ENCODE measurements at regions not wholly inside any gene's neighbourhood (a gene's known extent, or its start where the extent isn't known, plus 50 kb on each side); places are given as distances from the start of the nearest gene placed in this dataset.
"Not testable (repeated sequence)": the region's sequence is repeated elsewhere in the genome, so short reads cannot be mapped to it uniquely, and the experiment has no call there.

DNA sequence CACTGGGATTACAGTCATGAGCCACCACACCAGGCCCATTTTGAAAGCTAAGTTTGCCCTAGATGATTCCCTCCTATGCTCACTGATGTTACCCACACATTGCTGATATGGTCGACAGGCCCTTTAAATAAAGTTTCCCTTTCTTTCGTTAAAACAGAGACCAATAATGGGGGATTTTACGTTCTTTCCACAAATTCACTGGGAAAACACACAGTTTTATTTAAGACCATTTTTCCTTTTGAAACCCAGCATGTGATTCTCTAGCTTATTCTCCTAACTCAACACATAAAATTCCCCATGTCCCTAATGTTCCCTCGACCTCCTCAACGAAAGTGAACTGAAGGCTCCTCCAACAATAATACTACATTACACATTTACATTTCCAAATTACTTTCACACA lies 223.2 kb downstream of the ANAPC1 start:
- no peak for DNase-seq

DNA sequence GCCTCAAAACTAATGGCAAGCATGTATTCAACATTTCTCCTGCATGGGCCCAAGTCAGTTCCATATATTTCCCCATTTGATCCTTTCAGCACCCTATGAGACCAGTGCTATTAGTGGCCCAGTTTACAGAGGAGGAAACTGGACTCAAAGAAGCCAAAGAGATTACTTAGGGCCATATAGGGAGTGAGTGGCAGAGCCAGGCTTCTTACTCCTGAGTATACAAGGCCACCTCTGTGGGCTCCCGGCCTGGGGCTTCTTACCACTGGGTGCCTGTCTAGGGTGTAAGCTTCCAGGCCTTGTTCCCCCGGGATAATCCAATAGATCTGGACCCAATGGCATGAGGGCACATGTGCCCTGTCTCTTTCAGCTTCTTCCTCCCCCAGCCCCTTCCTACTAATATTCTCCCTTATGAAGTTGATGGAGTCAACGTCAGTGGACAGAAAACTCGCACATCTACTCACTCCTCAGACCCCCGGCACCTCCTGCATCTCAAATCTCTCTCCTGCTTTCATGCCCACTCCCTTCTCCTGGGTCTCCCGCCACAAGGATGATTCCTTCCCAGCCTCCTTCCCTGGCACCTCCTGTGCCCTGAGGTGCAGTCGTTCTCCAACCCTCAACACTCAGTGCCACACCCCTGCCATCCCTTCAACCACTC lies 222.6 kb downstream of the ANAPC1 start:
- DNase-seq: no peak

DNA sequence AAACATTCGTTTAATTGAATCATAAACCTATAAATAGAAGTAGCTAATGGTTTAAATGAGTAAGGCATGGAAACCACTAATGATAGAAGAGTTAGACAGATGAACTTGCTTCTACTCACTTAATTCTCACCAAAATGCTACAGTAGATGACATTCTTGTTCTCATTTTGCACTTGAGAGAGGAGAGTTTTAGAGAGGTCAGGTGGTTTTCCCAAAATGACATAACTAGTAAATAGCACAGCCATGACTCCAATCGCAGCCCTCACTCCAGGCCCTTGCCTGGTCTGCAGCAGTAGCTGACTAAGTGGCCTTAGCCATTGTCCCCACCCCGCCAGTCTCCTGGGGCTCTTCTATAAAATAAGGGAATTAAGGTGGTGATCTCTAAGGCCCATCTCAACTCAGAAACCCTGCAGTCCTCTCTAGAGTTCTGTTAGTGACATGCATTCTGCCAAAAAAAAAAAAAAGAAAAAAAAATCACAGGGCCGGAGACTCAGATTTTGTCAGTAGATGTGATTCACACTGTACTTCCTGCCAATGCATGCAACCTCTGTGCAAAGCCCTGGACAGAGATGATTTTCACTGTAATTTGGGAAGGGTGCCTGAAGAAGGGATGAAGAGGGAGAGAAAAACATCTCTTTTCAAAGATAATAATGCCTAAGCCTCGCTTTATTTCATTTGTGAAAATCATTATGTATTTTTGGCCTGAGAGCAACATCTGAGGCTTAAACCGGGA lies 221.8 kb downstream of the ANAPC1 start:
- DNase-seq: no peak

DNA sequence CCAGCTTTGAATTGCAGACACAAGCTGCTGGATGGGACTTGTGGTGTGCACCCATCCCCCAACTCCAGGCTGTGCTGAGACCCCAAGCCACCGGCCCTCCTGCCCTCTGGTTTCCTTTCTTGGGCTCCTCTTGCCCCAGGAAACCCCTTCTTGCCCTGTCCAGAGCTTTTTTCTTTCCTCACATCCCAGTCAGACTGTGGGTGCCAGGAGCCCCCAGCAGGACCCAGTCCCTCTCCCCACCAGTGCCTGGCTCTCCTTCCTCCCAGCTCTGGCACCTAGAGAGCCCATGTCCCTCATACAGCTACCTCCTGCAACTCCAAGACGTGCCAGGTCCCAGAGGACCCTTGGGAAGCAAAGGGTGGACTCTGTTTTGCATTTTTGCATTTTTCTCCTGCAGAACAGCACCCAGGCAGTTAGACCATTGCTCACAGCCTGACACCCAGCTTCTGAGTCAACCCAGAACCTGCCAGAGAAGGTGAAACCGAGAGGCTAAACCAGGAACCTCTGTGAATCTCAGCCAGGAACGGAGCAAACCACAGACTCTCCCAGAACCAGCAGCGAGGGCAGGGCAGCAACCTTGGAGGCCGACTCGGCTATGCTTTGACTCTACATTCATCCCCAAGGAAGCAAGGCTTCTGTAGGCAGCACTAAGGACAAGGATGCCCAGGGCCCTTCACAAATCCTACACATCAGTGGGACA lies 221.1 kb downstream of the ANAPC1 start:
- DNase-seq: no peak

DNA sequence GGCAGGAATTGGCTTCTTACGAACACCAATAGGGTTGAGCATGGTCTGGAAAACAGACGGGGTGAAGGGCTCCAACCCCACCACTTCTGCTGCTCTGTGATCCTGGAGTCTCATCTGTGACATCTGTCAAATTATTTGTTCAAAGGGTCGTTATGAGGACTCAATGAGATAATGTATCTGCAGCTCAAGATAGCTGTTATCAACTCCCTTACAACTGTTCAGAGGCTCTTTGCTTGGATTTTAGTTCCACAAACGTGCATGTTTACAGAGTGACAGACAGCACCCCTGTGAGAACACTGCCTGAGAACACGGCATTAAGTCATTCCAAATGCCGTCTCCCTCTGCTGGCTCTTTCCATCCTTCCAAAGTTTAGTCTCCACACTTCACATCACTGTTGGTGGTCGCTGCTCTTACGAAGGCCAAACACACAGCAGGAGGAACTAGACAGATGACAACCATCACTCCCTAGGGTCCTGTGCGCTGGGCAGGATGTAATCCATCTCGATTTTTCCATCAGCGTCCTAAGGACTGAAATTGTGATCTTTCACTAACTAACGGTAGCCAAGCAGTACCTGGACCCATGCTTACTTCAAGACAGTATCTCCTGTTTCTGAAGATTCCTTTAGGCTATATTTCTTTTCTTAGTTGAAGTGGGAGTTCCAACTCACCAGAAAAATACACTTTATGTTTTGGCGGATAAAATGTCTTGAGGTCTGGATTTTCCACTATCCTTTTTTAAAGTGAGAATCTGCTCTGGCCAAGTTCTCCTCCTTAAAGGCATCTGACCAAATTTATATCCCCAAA lies 220.3 kb downstream of the ANAPC1 start:
- peak in 1 of 2 experiments; percentile 69 for DNase-seq

DNA sequence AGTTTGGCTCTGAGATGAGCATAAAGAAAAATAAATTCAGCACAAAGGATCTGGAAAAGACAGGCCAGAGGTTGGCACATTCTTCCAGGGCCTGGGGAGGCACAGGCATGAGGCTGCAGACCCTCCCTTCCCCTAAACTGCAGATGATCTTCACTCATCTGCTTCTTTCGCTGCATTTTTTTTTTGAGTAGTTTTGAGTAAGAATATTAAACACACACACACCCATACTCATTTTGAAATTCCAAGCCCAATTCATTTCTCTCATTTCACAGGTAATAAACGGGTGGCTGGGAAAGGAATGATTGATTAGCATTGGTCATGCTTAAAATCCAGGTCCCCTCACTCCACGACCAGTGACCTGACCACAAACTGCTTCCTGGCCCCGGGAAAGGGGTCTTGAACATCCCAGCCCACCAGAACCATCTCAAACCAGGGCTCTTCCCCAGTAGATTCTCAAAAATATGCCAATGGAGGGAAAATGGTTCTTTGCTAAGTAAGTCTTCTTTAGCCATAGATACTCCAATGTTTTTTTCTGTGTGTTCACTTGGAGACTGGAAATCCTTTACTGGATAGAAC lies 219.6 kb downstream of the ANAPC1 start:
- no peak for DNase-seq

DNA sequence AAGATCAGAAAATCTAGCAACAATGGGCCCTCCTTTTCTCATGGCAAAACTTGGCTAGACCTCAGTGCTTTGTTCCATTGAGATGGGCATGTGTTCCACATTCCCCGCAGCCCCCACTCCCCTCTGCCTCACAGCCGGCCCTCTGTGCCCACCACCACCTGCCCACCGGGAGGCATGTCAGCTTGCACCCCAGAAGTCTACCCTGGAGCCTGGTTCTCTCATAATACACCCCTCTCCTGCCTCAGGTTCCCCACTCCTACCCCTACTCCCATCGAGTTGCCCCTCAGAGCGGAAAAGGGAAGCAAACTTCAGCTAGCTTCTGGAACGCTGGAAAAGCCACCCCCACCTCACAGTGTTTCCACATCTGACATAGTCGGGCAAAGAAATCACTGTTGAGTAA lies 219.0 kb downstream of the ANAPC1 start:
- DNase-seq: no peak

DNA sequence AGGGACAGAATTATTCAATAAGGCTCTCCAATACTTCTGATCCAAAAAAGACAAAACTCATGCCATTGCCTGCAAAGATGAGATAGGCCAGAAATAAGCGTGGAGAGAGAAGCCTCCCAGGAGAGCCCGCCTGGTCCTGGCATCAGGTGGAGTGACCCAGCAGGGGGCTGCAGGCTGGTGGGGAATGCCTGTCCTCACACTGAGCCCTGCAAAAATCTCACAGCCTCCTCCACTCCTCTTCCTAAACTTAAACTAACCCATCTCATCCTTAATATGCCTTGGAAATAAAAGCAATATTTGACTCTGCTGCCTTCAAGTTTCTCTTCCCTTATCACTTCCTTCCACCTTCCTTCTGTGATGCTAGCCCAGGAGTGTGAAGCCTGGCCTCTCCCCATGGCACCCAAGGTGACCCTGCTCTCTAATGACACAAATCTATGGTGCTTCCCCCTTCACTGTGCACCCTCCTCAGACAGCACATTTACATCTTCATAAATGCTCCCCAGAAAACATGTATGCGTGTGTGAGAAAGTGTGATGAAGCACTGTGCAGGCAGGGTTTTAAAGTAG lies 218.4 kb downstream of the ANAPC1 start:
- no peak for DNase-seq

DNA sequence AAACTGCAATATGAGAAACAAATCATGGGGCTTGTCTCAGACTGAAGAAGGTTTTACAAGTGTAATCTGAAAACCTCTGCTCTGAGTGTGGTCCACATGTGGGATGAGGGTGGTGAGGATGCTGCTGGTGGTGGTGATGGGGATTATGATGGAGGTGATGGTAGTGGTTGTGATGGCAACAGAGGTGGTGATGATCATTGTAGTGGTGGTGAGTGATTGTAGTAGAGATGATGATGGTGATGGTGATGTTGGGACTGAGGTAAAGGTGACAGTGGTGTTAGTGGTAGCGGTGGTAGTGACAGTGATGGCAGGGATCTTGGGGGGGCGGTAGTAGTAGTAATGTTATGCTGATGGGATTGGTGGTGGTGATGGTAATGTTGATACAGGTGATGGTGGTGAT lies 217.8 kb downstream of the ANAPC1 start:
- DNase-seq: no peak

DNA sequence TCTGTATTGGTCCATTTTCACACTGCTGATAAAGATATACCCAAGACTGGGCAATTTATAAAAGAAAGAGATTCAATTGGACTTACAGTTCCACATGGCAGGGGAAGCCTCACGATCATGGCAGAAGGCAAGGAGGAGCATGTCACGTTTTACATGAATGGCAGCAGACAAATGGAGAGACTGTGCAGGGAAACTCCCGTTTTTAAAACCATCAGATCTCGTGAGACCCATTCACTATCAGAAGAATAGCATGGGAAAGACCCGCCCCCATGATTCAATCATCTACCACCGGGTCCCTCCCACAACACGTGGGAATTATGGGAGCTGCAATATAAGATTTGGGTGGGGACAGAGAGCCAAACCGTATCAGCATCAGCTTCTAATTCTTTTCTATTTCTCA lies 217.0 kb downstream of the ANAPC1 start:
- DNase-seq: no peak

DNA sequence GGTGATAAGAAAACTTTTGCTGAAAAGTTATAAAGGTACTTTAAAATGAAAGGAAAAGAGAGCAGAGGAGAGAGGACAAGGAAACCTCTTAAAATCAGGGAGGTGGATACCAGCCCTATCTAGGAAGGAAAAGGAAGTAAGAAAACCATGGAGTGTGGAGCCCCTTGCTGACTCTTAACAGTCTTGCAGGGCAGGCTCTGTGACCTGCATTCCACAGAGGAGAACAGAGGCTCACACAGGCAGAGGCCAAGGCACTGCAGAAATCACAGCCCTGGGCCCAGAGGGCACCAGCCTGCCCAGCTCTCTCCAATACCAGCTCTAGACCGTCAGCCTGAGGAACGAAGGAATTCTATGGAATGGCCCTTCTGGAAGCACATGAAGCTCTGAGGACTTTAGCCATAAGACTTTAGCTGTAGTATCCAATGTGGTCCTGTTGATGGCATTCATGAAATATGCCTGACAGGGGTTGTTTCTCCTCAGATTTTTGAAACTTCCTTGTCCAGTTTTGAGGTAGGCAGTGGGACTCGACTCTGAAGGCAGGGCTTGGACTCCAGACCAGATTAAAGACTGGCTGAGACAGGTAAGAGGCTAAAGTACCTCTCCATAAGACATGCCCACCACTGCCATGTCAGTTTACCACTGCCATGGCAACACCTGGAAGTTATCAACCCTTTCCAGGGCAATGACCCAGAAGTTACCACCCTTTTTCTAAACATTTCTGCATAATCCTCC lies 216.3 kb downstream of the ANAPC1 start:
- DNase-seq: no peak

DNA sequence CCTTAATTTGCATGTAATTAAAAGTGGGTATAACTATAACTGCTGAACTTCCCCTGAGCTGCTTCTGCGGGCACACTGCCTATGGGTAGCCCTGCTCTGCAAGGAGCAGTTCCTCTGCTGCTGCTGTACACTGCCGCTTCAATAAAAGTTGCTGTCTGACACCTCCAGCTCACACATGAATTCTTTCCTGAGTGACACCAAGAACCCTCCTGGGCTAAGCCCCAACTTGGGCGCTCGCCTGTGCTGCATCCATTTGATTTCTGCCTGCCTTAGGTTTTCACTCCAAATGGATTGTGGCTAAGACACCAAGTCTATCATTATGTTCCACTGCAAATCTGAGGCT lies 215.7 kb downstream of the ANAPC1 start:
- no peak for DNase-seq

DNA sequence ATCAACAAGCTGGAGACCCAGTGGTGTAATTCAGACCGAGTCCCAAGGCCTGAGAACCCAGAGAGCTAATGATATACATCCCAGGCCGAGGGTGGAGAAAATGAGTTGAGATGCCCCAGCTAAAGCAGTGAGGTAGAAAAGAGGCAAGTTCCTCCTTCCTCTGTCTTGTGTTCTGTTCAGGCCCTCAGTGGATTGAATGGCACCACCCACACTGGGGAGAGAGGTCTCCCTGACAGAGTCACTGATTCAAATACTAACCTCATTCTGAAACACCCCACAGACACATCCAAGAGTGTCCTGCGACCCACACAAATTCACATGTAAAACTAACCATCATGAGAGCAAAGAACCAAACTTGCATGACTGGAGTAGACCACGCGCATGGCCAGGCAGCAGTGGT lies 215.3 kb downstream of the ANAPC1 start:
- no peak for DNase-seq

DNA sequence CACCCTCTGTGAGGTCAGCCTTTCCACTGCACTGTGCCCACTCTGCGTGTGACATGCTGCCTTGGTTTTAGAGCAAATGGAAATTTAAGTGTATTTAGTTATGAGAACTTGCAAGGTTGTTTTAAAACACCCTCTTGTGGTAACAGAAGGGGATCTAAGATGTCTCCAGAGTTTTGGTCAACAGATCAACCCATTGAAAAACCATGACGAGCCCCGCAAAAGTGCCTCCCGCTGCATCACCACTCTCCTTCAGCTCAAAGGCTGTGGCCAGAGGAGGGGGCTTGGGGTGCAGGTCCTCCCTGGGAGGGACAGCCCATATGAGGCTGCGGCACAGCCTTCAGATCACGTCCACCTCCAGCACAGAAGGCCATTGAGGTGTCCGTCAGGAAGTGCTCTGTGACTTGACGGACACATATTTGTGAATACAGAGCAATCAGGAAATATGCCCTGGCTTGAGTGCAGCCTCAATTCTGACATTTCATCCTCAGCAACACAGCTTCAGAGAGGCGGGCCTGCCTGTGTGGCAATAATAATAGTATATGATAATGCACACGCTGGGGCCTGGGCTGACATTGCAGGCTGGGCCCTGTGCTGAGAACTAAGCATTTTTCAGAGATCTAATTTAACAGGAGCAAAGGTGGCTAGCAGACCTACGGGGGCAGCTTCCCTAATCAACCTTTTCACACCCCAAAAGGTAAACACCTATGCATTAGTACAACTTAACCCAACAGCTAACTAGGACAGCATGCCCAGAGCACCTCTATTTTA lies 213.9 kb downstream of the ANAPC1 start:
- DNase-seq: no peak

DNA sequence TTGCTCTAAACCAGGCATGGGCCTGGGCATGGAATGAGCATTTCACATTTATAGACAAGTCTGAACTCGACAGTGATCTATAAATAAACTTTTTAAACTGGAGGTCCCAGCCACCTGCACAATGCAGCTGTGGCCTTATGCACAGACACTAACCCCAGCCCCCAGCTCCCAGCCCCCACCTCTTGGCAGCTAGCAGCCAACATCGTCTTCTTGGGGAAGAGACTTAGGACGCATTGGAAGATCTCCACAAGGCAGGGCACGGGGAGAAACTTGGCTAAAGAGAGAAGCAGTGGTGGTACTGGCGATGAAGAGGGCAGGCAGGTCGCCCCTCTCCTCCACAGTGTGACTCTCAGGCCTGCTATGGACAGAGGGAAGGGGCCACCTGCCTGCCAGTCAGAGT lies 213.2 kb downstream of the ANAPC1 start:
- DNase-seq: no peak

DNA sequence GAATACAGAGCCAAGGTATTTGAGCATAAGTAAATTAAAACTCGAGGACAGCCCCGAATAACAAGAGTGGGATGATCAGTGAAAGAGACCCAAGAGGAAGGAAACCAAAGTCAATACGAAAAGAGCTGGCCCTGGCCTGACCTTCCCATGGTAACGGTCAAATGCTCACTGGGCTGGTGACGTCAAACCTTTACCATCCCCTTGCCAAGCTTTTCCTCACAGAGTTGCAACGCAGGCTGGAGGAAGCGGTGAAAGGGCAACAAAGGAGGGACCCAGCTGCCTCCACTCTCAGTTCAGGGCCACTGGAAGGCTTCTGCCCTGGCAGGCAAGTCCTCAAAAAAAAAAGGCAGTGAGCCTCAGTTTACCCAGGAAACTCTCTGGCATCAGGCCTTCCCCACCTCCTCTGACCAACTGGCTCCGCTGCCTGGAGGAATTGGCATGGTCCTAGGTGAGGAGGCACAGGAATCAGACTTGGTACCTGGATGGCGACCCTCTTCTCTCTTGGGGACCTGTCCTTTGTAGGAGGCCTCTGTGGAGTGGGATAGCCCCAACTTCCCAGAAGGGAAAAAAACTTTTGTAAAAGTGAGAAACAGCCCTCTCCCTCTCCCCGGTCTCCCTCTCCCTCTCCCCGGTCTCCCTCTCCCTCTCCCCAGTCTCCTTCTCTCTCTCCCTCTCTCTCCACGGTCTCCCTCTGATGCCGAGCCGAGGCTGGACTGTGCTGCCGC lies 212.4 kb downstream of the ANAPC1 start:
- no peak for DNase-seq

DNA sequence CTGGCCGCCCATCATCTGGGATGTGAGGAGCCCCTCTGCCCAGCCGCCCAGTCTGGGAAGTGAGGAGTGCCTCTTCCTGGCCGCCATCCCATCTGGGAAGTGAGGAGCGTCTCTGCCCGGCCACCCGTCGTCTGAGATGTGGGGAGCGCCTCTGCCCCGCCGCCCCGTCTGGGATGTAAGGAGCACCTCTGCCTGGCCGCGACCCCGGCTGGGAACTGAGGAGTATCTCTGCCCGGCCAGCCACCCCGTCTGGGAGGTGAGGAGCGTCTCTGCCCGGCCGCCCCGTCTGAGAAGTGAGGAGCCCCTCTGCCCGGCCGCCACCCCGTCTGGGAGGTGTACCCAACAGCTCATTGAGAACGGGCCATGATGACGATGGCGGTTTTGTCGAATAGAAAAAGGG lies 211.4 kb downstream of the ANAPC1 start:
- not testable (repeated sequence) for DNase-seq

DNA sequence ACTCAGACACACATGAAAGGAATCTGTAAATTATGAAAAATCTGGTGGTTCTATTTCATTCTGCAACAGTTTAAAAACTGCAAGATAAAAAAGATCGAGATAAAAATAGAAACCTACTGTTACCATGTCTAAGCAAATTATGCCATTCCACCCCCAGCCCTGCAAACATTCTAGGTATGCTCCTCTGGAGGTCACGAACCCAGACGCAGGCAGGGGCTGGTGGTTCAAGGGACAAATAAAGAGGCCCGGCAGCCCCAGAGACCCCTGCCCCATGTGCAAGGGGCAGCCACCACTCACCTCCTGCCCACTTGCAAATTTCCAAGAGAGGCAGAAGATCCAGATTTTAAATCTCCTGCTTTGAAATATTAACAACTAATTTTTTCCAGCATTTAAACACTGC lies 210.5 kb downstream of the ANAPC1 start:
- DNase-seq: no peak

DNA sequence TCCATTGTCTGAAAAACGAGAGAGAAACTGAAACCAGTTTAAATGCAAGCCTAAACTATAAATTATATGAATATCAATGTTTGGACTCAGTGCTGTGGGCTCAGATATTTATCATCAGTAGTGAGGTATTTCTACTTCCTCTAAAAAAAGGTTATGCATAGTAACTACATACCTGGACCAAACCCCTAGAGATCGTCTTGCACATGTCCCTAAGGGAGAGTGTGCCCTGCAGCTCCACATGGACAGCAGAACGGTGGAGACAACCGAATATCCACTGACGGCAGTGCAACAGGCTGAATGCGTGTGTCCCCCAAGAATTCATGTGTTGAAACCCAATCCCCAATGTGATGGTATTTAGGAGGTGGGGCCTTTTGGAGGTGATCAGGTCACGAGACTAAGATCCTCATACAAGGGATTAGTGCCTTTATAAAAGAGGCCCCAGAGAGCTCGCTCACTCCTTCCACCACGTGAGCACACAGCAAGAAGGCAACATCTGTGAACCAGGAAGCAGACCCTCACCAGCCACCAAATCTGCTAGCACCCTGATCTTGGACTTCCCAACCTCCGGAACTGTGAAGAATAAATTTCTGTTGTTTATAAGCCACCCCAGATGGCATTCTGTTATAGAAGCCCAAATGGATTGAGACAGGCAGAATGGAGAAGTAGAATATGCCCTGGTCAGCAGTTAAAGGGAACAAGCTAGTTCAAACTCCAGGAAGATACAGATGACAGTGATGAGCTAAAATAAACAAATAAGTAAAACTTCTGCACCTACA lies 208.4 kb downstream of the ANAPC1 start:
- DNase-seq: peak in 1 of 2 experiments; percentile 5

Measured in NCI-H524 (cell line).